ENCODE measurements at regions not wholly inside any gene's neighbourhood (a gene's known extent, or its start where the extent isn't known, plus 50 kb on each side); places are given as distances from the start of the nearest gene placed in this dataset.

DNA sequence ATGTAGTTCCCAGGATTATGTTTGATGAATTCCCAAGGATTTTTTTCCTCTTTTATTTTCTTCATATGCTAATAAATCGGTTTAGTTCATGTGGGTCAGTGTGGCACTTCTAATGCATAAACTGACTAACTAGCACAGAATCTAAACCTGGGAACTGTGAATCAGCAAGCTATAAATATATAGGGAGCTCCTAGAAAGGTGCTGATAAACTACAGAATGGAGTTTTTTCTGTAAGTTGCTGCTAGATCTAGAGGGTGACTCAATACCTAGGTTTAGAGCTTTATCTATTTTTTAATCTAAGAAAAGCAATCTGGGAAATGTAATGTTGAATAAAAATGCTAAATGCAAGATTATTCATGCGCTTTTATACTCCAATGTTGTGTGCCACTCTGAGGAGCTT, 118.8 kb upstream of the PTCHD4 start:
- ATAC-seq (ENCODE audit: low FRiP score) (no peak), DNase-seq (ENCODE audit: low spot score) (no peak)
- no peak for TF ChIP-seq CTCF (IDR thresholded peaks at IDR 0.05)

DNA sequence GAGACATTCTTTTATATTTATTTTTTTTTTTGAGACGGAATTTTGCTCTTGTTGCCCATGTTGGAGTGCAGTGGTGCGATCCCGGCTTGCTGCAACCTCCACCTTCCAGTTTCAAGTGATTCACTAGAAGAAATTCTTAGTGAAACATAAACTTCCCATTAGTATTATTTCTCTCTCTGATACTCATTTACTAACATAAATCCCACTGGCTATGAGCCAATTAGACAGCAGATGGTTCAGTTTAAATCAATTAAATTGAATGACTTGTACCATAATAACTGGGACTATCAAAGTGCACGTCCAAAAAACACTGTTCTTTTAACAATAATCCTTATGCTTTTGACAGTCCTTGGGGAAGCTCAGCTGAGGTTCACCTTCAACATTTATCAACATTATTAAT, 111.2 kb upstream of the PTCHD4 start:
- DNase-seq (ENCODE audit: low spot score) (no peak), ATAC-seq (ENCODE audit: low FRiP score) (no peak)
- TF ChIP-seq CTCF (IDR thresholded peaks at IDR 0.05), result no peak

- ATAC-seq (ENCODE audit: low FRiP score) (no peak), DNase-seq (ENCODE audit: low spot score) (no peak)
- TF ChIP-seq CTCF (IDR thresholded peaks at IDR 0.05), result no peak
These were observed 102.2 kb upstream of the PTCHD4 start for GRCh38 chr6:48213076-48213788.

DNA sequence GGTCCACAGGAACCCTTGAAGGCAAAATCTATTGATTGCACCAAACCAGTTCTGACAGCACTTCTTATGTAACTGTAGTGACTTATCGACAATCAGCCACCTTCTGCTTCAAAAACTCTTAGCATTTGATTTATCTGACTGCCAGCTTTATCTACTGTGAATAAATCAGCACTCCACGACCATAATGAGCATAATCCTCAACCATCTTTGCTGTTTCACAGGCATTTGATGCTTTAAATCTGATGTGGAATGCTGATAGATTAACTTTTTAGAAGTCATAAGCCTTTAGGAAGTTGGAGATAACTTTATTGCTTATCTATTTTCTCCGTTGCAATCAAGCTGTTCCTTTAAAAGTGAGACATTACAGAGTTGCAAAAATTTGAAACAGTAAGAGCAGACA, 101.5 kb upstream of the PTCHD4 start:
- no peak for ATAC-seq (ENCODE audit: low FRiP score)
- no peak for TF ChIP-seq CTCF (IDR thresholded peaks at IDR 0.05)

GRCh38 chr6:48206091-48206490, 95.1 kb upstream of the PTCHD4 start:
- ATAC-seq (ENCODE audit: low FRiP score), result no peak
- DNase-seq (ENCODE audit: low spot score), result no peak
- no peak for TF ChIP-seq CTCF (IDR thresholded peaks at IDR 0.05)

More for the DNA sequence above, 101.5 kb upstream of the PTCHD4 start:
- DNase-seq (ENCODE audit: low spot score), result no peak

- ATAC-seq (ENCODE audit: low FRiP score) (no peak), DNase-seq (ENCODE audit: low spot score) (no peak)
- no peak for TF ChIP-seq CTCF (IDR thresholded peaks at IDR 0.05)
These were observed 89.9 kb upstream of the PTCHD4 start for GRCh38 chr6:48200869-48201390.

GRCh38 chr6:48199499-48199898, 88.5 kb upstream of the PTCHD4 start:
- DNase-seq (ENCODE audit: low spot score) (no peak), ATAC-seq (ENCODE audit: low FRiP score) (no peak)
- no peak for TF ChIP-seq CTCF (IDR thresholded peaks at IDR 0.05)

Measured in omental fat pad (tissue), 3 donors.